T-cell (primary cell): ENCODE measurements at regions not wholly inside any gene's neighbourhood (a gene's known extent, or its start where the extent isn't known, plus 50 kb on each side); places are given as distances from the start of the nearest gene placed in this dataset.

ENCODE experiments used
- ATAC-seq, 4 experiments: fragments of 200-7000 bp in 3 of 4; fragments of 150-1000 bp in 1 of 4; cut with Tn5 transposase; replicated peaks in 1 of 4; 1 replicate in 3 of 4; 2 replicates in 1 of 4; pipeline ENCODE4 v1.10.0; 2021; ENCODE audit warnings: moderate library complexity in 3 of 4, mild to moderate bottlenecking in 2 of 4, moderate number of reproducible peaks in 1 of 4
- CTCF ChIA-PET, 2 donors: fragments of 300-600 bp; sonication (Branson Sonifier 250); formaldehyde crosslinking; loops; one replicate each; lab custom pipeline; 2022; ENCODE audit warnings: antibody characterized with exemption in 2 of 2; lab: Charles Lee
- POLR2A ChIA-PET, 2 donors: fragments of 300-600 bp; sonication (Branson Sonifier 250); formaldehyde crosslinking; loops; one replicate each; lab custom pipeline; 2022; ENCODE audit warnings: antibody characterized with exemption in 2 of 2; lab: Charles Lee
- DNase-seq, 35 experiments: peaks; one replicate each; pipeline versions ENCODE4 v3.0.0 to v3.0.0-alpha.2; 2013 to 2023
- H3K27ac ChIP-seq: one replicate; pipeline ENCODE4 v1.5.1; 2013; ENCODE audit warnings: low read length
- H3K27me3 ChIP-seq, 2 experiments: replicated peaks in 1 of 2; 1 replicate in 1 of 2; 2 replicates in 1 of 2; pipeline versions ENCODE4 v1.6.1 to v1.7.0; 2013; ENCODE audit warnings: low read length in 1 of 2, mixed read lengths in 1 of 2; ENCODE audit not compliant: control insufficient read depth in 2 of 2, insufficient read depth in 2 of 2; ENCODE audit errors: extremely low read depth in 1 of 2
- H3K36me3 ChIP-seq, 2 donors: 1 replicate in 1 of 2; 2 replicates in 1 of 2; pipeline versions ENCODE4 v1.6.1 to v1.7.0; 2013; ENCODE audit warnings: low read length in 1 of 2; ENCODE audit not compliant: control insufficient read depth in 2 of 2, insufficient read depth in 1 of 2; ENCODE audit errors: extremely low read depth in 1 of 2
- H3K4me1 ChIP-seq, 2 experiments: 1 replicate in 1 of 2; 2 replicates in 1 of 2; pipeline versions ENCODE4 v1.6.1 to v1.7.0; 2013; ENCODE audit warnings: low read length in 2 of 2, mixed read lengths in 1 of 2; ENCODE audit not compliant: insufficient read depth in 2 of 2, control insufficient read depth in 1 of 2; ENCODE audit errors: extremely low read depth in 1 of 2
- H3K4me3 ChIP-seq, 2 donors: 1 replicate in 1 of 2; 2 replicates in 1 of 2; pipeline versions ENCODE4 v1.5.1 to v1.7.0; 2013; ENCODE audit warnings: mild to moderate bottlenecking in 2 of 2, low read length in 1 of 2, moderate library complexity in 1 of 2; ENCODE audit not compliant: control insufficient read depth in 1 of 2; ENCODE audit errors: extremely low read depth in 1 of 2
- H3K9me3 ChIP-seq: 2 replicates; pipeline ENCODE4 v1.7.0; 2013
- H3K27ac Mint-ChIP-seq, 2 donors: one replicate each; pipeline ENCODE4 v1.8.0; 2020 to 2021; ENCODE audit warnings: mild to moderate bottlenecking in 2 of 2, mixed read lengths in 2 of 2
- H3K27me3 Mint-ChIP-seq, 2 donors: one replicate each; pipeline ENCODE4 v1.8.0; 2021 to 2022; ENCODE audit warnings: mixed read lengths in 2 of 2
- H3K36me3 Mint-ChIP-seq: one replicate; pipeline ENCODE4 v1.8.0; 2021; ENCODE audit warnings: mixed read lengths
- H3K4me1 Mint-ChIP-seq, 3 donors: one replicate each; pipeline ENCODE4 v1.8.0; 2020 to 2022; ENCODE audit warnings: mixed read lengths in 3 of 3, mild to moderate bottlenecking in 1 of 3
- H3K4me3 Mint-ChIP-seq, 3 donors: one replicate each; pipeline ENCODE4 v1.8.0; 2020 to 2022; ENCODE audit warnings: mild to moderate bottlenecking in 3 of 3, mixed read lengths in 3 of 3, moderate library complexity in 3 of 3
- H3K9me3 Mint-ChIP-seq, 3 donors: one replicate each; pipeline ENCODE4 v1.8.0; 2020 to 2022; ENCODE audit warnings: mixed read lengths in 3 of 3
- whole genome bisulfite sequencing: methylation state at CpG from one replicate; pipeline ENCODE4 v1.1.5; 2013; ENCODE audit warnings: missing lambda C conversion rate; ENCODE audit not compliant: insufficient coverage; 5-methylcytosine and 5-hydroxymethylcytosine counted together

DNA sequence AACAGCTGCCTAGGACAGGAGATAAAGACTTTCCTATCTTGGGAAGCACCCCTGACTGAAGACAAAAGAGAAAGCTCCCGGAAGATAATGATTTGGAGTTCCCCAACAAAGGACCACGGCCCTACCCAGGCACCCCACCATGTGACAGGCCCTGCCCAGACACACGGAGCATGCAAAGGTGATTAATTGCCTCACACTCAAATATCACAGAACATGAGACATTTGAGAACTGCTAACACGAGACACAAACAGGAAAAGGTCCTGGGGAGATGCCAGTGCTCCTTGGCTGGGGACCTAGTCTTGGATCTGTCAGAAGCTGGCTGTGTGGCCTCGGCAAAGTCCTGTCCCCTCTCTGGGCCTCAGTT, 82.5 kb upstream of the PTPN1 start:
- Histone ChIP-seq H3K4me1 (no peaks in the 10 kb centered on the region), H3K9me3 (no peaks in the 10 kb centered on the region), H3K4me3 (no peak overlapping the region), H3K27ac (no peak overlapping the region), H3K36me3 (no peaks in the 10 kb centered on the region), H3K27me3 (peaks cover 0 to 23% of the 10 kb centered on the region in 2 experiments)
- ATAC-seq (no peak), DNase-seq (no peak)
- WGBS: 25% methylated on average over 3 of the region's 5 CpGs
- ChIA-PET POLR2A (no interaction called here), CTCF (no interaction called here)
- no peaks in the 10 kb centered on the region for H3K36me3 Mint-ChIP-seq
- no peak overlapping the region for H3K4me3 Mint-ChIP-seq
- H3K4me1 Mint-ChIP-seq: no peaks in the 10 kb centered on the region
- no peak overlapping the region for H3K27ac Mint-ChIP-seq
- H3K9me3 Mint-ChIP-seq: no peaks in the 10 kb centered on the region
- peaks cover 4 to 5% of the 10 kb centered on the region in 2 donors for H3K27me3 Mint-ChIP-seq

- Mint-ChIP-seq H3K4me3 (no peak overlapping the region), H3K27ac (no peak overlapping the region), H3K27me3 (peaks cover 5 to 8% of the 10 kb centered on the region in 2 donors), H3K9me3 (no peaks in the 10 kb centered on the region), H3K4me1 (no peaks in the 10 kb centered on the region), H3K36me3 (no peaks in the 10 kb centered on the region)
- Histone ChIP-seq H3K4me1 (no peaks in the 10 kb centered on the region), H3K9me3 (no peaks in the 10 kb centered on the region), H3K36me3 (no peaks in the 10 kb centered on the region), H3K27me3 (peaks cover 0 to 17% of the 10 kb centered on the region in 2 experiments), H3K27ac (no peak overlapping the region), H3K4me3 (no peak overlapping the region)
- no peak for ATAC-seq
- ChIA-PET POLR2A (no interaction called here), CTCF (no interaction called here)
- no peak for DNase-seq
- 80% methylated on average over 1 of the region's 6 CpGs for WGBS
Observed at GRCh38 chr20:50428097-50428828, 81.9 kb upstream of the PTPN1 start.

GRCh38 chr20:50429412-50429811, 80.8 kb upstream of the PTPN1 start:
- ChIA-PET POLR2A (no interaction called here), CTCF (interaction anchor here (0.6 to 0.7 kb wide), 2 partner anchors 11 to 205 kb away, joined by 5 to 12 read pairs; no protein-coding TSS in a partner anchor)
- H3K4me1 Mint-ChIP-seq: no peaks in the 10 kb centered on the region
- no peaks in the 10 kb centered on the region for H3K36me3 ChIP-seq
- DNase-seq (no peak), ATAC-seq (no peak)
- H3K4me3 Mint-ChIP-seq: no peak overlapping the region
- no peaks in the 10 kb centered on the region for H3K9me3 Mint-ChIP-seq
- H3K9me3 ChIP-seq: no peaks in the 10 kb centered on the region
- 83% methylated on average over 2 of the region's 5 CpGs for WGBS
- H3K27me3 Mint-ChIP-seq: peaks cover 5 to 8% of the 10 kb centered on the region in 2 donors
- no peak overlapping the region for H3K27ac ChIP-seq
- peaks cover 0 to 16% of the 10 kb centered on the region in 2 experiments for H3K27me3 ChIP-seq
- H3K27ac Mint-ChIP-seq: no peak overlapping the region
- no peaks in the 10 kb centered on the region for H3K4me1 ChIP-seq
- no peak overlapping the region for H3K4me3 ChIP-seq
- H3K36me3 Mint-ChIP-seq: no peaks in the 10 kb centered on the region

DNA sequence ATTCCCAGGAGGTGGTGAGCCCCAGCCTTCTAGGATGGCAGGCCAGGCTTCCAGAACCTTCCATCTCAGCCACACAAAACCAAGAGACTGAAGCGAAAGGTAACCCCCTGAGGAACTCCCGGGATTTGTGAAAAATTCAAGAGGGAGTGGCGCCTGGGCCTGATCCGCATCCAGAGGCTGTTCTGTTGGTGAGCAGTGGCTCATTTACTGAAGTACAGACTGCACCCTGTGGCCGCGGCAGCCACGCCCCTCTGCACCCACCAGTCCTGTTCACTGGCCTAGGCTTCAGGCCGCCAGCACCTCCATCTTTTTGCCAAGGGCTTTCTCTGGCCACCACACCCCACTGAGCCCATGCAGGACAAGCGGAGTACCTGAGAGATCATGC, 79.1 kb upstream of the PTPN1 start:
- ATAC-seq (no peak), DNase-seq (no peak)
- Mint-ChIP-seq H3K9me3 (no peaks in the 10 kb centered on the region), H3K4me1 (no peaks in the 10 kb centered on the region), H3K27ac (no peak overlapping the region), H3K36me3 (no peaks in the 10 kb centered on the region), H3K4me3 (no peak overlapping the region), H3K27me3 (peaks cover 5 to 8% of the 10 kb centered on the region in 2 donors)
- Histone ChIP-seq H3K9me3 (no peaks in the 10 kb centered on the region), H3K4me3 (no peak overlapping the region), H3K27ac (no peak overlapping the region), H3K27me3 (peaks cover 0 to 13% of the 10 kb centered on the region in 2 experiments), H3K36me3 (no peaks in the 10 kb centered on the region), H3K4me1 (no peaks in the 10 kb centered on the region)
- ChIA-PET POLR2A (no interaction called here), CTCF (no interaction called here)
- WGBS: 79% methylated on average over 3 of the region's 9 CpGs

- Histone ChIP-seq H3K4me1 (no peaks in the 10 kb centered on the region), H3K27me3 (peaks cover 0 to 10% of the 10 kb centered on the region in 2 experiments), H3K27ac (no peak overlapping the region), H3K9me3 (no peaks in the 10 kb centered on the region), H3K4me3 (no peak overlapping the region), H3K36me3 (no peaks in the 10 kb centered on the region)
- Mint-ChIP-seq H3K9me3 (no peaks in the 10 kb centered on the region), H3K4me3 (no peak overlapping the region), H3K27ac (no peak overlapping the region), H3K27me3 (peaks cover 5 to 8% of the 10 kb centered on the region in 2 donors), H3K36me3 (no peaks in the 10 kb centered on the region), H3K4me1 (no peaks in the 10 kb centered on the region)
- WGBS: 92% methylated on average over 4 of the region's 4 CpGs
- no peak for ATAC-seq
- POLR2A ChIA-PET: no interaction called here
- CTCF ChIA-PET: interaction anchor here in 1 of 2 donors (0.8 kb wide), 1 partner anchor 11 kb away, joined by 3 read pairs; no protein-coding TSS in a partner anchor
- DNase-seq: no peak
Observed at GRCh38 chr20:50433001-50433761, 77.0 kb upstream of the PTPN1 start.

DNA sequence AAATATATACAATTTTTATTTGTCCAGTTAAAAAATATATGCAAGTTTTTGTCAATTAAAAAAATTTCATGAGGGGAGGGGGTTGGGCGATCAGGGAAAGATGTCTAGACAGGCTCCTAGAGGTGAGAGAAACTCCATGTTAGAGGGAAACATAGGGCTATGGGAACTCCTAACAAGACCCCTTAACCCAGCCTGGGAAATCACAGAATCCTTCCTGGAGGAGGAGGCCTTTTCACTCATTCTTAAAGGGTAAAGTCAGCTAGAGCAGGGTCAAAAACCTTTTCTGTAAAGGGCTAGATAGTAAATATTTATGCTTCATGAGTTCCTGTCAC, 75.9 kb upstream of the PTPN1 start:
- no peaks in the 10 kb centered on the region for H3K36me3 Mint-ChIP-seq
- peaks cover 5 to 8% of the 10 kb centered on the region in 2 donors for H3K27me3 Mint-ChIP-seq
- no peaks in the 10 kb centered on the region for H3K9me3 Mint-ChIP-seq
- Histone ChIP-seq H3K4me1 (no peaks in the 10 kb centered on the region), H3K4me3 (no peak overlapping the region), H3K27ac (no peak overlapping the region), H3K36me3 (no peaks in the 10 kb centered on the region), H3K27me3 (peaks cover 0 to 5% of the 10 kb centered on the region in 2 experiments), H3K9me3 (no peaks in the 10 kb centered on the region)
- no CpG with 5 or more reads among the region's 1 CpG for WGBS
- no peak overlapping the region for H3K27ac Mint-ChIP-seq
- no peak for DNase-seq
- CTCF ChIA-PET: no interaction called here
- POLR2A ChIA-PET: no interaction called here
- ATAC-seq: no peak
- no peak overlapping the region for H3K4me3 Mint-ChIP-seq
- H3K4me1 Mint-ChIP-seq: no peaks in the 10 kb centered on the region
